Retina (tissue), 1 donor: ENCODE measurements at regions not wholly inside any gene's neighbourhood (a gene's known extent, or its start where the extent isn't known, plus 50 kb on each side); places are given as distances from the start of the nearest gene placed in this dataset.
"Not testable (repeated sequence)": the region's sequence is repeated elsewhere in the genome, so short reads cannot be mapped to it uniquely, and the experiment has no call there.

ENCODE experiments used
- DNase-seq: peaks from one replicate; pipeline ENCODE4 v3.0.0-alpha.2; 2016

- DNase-seq: no peak
These were observed 709.1 kb downstream of the PTPRU start for GRCh38 chr1:29945426-29945825.

DNA sequence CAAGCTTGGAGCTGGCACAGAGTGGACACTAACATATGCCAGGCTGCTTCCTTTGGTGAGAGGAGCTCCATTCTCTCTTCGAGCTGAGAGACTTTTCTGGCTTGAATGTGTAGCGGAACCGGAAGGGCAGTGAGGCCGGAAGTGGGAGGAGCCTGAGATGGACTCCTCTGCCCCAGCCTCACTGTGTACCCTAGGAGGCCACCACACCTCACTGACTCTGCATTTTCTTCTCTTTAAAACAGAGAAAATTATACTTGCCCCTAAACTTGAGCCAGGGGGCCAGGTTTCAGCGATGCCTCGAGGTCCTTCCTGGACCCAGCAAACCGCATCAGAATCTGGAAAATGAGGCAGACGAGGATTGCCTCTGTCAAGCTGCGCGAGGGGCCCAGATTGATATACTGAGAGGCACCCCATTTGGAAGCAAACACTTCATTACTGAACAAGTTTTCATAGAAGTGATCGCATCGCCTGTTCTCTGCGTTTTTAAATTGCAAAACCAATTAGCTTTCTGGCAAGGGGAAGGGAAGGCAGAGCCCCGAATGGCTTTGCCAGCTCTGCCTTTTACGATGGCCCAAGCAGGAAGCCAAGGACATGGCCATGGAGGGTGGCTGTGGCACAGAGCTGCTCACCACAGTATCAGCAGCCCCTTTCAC is 708.1 kb downstream of the PTPRU start:
- no peak for DNase-seq

DNA sequence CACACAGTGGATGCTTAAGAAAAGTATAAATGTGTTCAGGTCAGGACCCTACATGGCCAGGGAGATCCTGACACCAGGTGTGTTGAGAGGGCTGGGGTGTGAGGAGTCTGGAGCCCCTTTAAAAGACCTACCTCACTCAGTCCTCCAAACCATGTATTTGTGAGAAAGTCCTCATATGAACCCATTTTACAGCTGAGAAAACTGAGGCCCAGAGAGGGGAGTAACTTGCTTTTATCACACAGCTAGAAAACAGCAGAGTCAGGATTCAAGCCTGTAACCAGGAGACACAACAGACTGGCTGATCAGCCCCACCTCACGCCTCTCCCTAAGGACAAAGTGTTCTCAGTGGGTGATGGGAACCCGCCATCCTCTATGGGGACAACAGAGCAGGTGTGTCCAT is 706.7 kb downstream of the PTPRU start:
- DNase-seq: no peak

DNA sequence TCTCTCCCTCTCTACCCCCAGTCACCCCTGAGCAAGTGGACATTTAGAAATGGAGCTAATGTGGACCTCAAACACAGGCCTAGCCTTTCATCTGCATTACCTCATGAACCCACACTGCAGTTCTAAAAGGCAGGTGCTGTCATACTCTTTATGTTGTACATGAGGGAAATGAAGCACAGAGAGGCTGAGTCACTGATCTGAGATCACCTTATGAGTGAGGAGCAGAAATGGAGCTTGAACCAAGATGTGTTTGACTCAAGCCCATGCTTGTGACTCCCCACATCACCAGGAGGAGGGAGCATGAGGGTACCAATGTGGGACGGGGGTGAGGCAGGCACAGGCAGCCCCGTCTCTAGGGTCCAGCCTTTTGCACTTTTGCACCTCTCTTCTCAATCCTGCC is 702.8 kb downstream of the PTPRU start:
- no peak for DNase-seq

DNA sequence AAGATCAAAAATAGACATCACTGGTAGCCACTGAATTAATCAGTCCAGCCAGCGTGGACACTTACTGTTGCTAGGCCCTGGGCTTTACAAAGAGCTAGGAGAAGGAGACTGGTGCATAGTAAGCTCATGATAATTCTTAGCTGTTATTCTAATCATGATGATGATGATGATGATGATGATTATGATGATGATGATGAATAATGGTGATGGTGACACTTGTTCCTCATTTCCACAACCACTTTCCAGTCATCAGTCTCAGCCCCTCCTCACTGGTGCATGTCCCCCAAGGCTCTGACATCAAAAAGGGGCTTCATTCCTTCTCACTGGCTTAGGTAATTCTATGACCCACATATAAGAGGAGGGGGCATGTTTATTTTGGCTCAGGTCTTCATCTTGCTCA is 701.0 kb downstream of the PTPRU start:
- DNase-seq: no peak

DNA sequence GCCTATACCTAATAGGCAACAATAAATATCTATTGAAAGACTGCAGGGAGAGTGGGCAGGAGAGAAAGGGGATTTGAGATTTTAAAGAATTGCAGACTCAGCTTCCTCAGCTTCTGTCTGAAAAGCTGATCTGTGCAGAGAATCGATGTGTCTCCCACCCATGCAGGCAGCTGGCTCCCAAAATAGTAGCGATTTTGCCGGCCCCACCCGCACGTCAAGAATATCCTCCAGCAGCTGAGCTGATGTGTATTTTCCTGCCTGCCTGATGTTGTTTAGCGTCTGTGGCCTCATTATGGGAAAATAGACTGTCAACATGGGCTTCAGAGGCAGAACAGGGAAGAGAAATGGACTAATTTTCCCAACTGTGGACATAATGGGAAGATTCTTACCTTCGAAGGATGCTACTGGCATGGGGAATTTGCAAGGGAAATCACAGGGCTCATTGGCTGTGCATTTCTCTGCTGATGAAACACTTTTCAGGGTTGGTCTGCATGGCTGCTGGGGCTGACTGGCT is 699.8 kb downstream of the PTPRU start:
- DNase-seq: no peak

DNA sequence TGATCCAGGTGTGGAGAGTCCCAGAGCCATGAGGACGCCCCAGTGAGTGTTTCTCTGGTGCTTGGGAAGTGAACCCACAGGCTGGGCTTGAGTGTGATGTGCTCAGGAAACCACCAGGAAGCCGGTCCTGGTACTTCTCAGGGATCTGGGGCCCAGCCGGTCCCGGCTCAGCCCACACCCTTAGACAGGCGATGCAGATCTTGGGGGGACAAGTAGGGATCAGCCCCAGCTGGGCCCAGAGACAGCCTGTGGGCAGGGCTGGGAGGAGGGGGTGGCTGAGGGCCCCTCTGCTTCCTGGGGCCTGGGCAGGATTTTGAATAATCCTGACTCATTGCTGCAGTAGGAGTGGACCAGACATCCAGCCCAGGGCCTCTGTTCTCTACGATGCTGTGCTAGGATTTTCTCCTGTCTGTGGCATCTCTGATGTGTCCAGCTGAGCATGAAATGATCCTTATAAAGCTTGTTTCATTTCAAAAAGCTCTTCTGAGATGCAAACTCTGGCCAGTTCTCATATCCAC is 698.0 kb downstream of the PTPRU start:
- DNase-seq: no peak

- DNase-seq: no peak
These were observed 696.7 kb downstream of the PTPRU start for GRCh38 chr1:29933067-29933466.

DNA sequence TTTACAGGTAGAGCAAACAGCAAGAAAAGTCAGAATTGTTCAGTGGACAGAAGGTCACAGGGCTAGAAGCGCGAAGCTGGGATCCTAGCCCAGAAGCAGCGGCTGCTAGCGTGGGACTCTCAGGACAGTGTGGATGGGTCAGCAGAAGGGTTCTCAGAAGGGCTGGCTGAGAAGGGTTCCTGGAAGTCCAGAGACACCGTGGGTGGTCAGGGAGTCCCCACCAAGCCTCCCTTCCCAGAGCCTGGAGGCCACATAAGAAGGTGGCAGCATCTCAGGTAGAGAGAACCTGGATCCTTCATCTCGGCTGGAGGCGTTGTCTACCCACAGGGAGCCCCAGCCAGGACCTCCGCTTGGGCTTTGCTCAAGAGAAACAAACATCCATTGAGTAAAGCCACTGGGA is 696.3 kb downstream of the PTPRU start:
- no peak for DNase-seq

- peak; percentile 50 for DNase-seq
These were observed 695.3 kb downstream of the PTPRU start for GRCh38 chr1:29931477-29932175.

GRCh38 chr1:29925058-29925457 is 688.7 kb downstream of the PTPRU start:
- no peak for DNase-seq

GRCh38 chr1:29924017-29924431 is 687.7 kb downstream of the PTPRU start:
- DNase-seq: no peak

DNA sequence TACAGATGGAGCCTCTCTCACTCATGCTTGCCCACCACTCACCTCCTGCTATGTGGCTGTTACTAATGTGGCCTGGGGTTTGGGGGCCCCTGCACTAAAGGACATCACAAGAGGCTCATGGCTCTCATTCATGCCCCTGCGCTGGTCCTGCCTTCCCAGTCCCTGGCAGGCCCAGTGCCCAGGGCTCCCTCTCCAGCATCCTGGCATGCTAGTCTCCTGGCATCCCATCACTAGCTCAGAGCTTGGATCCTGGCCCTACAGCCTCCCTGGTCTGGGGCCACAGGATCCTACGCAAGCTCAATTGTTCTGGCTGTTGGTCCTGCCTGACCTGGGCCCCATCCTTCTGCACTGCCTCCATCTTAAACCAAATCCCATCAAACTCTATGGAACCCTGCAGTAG is 685.4 kb downstream of the PTPRU start:
- no peak for DNase-seq

- DNase-seq: no peak
These were observed 684.5 kb downstream of the PTPRU start for GRCh38 chr1:29920784-29921183.

GRCh38 chr1:29920316-29920715 is 684.0 kb downstream of the PTPRU start:
- DNase-seq: no peak

- not testable (repeated sequence) for DNase-seq
These were observed 682.7 kb downstream of the PTPRU start for GRCh38 chr1:29919041-29919440.

GRCh38 chr1:29916656-29917369 is 680.5 kb downstream of the PTPRU start:
- DNase-seq: no peak

DNA sequence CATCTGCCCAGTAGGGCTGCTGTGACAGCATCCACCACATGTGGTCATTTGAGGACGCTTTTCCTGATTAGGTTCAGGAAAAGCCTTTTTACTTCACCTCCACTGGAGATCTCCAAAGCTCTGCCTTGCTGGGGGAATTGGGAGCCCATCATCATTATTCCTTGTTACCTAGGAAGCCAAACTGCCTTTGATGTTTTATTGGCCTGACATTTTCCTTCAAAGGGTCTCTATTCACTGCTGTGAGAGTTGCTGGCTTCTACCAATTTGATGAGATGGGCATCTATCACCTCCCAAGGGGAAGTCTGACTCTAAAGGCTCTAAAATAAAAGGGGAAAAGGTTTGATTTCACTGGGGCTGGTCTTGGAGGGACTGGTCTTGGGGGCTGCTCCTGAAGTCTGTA is 678.6 kb downstream of the PTPRU start:
- no peak for DNase-seq

- no peak for DNase-seq
These were observed 676.1 kb downstream of the PTPRU start for GRCh38 chr1:29912425-29912824.

GRCh38 chr1:29909962-29910361 is 673.6 kb downstream of the PTPRU start:
- no peak for DNase-seq

- no peak for DNase-seq
These were observed 671.3 kb downstream of the PTPRU start for GRCh38 chr1:29907596-29907995.

DNA sequence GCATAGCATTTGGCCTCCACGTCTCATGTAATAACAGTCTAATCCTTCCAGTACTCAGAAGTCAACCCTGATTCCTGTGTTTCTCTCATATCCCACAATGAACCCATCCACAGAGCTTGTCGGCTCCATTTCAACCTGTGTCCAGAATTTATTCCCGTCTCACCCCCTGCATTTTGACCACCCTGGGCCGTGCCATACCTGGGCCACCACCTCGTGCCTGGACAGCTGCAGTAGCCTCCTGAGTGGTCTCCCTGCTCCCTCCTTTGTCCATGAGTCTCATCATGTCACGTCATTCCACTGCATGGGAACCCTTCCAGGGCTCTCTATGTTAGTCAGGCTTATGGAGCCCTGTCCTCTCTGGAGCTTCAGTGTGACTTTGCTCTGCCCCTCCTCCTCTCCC is 670.6 kb downstream of the PTPRU start:
- DNase-seq: no peak

DNA sequence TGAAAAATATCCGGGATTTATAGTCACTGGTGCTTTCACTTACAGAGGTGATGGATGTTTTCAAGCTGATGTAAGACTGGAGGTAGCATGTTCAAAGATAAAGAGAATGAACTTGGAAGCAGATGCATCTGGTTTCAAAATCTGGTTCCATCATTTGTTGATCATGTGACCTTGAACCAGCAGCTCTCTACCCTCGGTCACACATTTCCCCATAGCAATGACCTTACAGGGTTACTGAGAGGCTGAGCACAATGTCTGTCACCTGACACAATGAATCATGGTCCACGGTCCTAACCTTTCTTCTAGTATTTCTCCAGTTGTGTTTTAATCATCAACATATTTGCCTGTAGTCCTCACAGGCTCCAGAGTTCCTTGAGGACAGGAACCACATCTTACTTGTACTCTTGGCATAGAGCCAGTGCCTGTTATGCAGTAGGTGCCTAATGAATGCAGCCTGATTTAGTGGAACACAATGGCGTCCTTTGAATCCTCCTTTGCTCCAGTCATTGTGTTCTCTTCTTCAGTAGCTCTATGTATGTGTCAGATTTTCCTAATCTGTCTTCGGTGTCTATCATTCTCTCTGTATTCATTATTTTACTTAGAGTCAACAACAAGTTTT is 667.3 kb downstream of the PTPRU start:
- no peak for DNase-seq
